Breast epithelium (tissue), 3 donors: ENCODE measurements at regions not wholly inside any gene's neighbourhood (a gene's known extent, or its start where the extent isn't known, plus 50 kb on each side); places are given as distances from the start of the nearest gene placed in this dataset.

Experiments
- POLR2AphosphoS5 ChIP-seq, 3 donors: sonication (generic); formaldehyde crosslinking; IDR thresholded peaks; one replicate each; pipeline ENCODE4 v1.6.1; 2017; ENCODE audit warnings: antibody characterized with exemption in 3 of 3
- TF ChIP-seq, protein P1 (sequence below), 3 donors: fragments of 450-650 bp; IDR thresholded peaks; one replicate each; pipeline ENCODE4 v1.5.1; 2016 to 2017; ENCODE audit warnings: antibody characterized with exemption in 3 of 3, mild to moderate bottlenecking in 3 of 3, moderate library complexity in 3 of 3

DNA sequence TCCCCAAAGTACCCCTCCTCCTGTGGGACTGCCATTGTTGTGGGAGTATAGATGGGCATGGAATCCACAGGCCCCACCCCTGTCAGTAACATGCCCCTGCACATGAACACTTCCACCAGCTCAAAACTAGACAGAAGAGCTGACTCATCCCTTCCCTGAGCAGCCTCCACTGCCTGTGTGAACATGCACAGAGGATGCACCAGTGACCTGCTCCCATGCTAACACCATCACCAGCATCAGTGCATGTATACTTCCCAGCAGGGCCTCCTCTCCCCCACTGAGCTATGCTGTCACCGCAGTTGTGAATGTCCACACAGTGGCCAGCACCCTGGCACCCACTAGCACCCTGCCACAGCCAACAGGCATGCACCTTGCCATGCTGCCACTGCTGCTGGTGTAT is 939.8 kb downstream of the EFNA5 start:
- TF ChIP-seq, protein P1, sequence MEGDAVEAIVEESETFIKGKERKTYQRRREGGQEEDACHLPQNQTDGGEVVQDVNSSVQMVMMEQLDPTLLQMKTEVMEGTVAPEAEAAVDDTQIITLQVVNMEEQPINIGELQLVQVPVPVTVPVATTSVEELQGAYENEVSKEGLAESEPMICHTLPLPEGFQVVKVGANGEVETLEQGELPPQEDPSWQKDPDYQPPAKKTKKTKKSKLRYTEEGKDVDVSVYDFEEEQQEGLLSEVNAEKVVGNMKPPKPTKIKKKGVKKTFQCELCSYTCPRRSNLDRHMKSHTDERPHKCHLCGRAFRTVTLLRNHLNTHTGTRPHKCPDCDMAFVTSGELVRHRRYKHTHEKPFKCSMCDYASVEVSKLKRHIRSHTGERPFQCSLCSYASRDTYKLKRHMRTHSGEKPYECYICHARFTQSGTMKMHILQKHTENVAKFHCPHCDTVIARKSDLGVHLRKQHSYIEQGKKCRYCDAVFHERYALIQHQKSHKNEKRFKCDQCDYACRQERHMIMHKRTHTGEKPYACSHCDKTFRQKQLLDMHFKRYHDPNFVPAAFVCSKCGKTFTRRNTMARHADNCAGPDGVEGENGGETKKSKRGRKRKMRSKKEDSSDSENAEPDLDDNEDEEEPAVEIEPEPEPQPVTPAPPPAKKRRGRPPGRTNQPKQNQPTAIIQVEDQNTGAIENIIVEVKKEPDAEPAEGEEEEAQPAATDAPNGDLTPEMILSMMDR (IDR thresholded peaks at IDR 0.05): no peak
- no peak for TF ChIP-seq POLR2AphosphoS5 (IDR thresholded peaks at IDR 0.05)
